Hypothalamus (tissue), 51 donors: ENCODE measurements at regions not wholly inside any gene's neighbourhood (a gene's known extent, or its start where the extent isn't known, plus 50 kb on each side); places are given as distances from the start of the nearest gene placed in this dataset.

Experiments
- DNase-seq, 51 donors: peaks; one replicate each; lab custom pipeline; 2025; lab: John Stamatoyannopoulos, UW

DNA sequence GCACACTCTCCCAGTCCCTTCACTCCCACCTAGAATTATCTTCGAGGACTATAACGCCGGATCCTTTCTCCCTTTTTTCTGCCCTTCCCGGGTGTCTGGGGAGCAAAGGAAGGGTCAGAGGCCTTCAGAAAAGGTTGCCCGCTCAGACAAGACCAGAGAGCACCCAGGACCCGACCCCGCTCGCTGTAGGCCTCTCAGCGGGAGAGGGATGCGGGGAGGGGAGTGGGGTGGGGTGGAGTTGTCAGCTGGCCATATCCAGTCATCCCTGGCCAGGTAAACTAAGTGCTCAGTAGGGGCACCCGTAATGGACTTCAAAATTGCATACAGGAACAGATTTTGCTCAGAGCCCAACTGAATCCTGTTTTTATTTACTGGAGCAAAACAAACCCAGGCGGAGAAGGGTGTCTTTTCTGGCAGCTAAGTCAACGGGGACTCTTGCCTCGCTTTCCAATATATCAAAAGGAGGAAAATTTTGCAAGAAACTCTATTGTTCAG lies 65.0 kb downstream of the NOL4 start:
- DNase-seq, result peak in 16 of 51 donors; percentile 1 to 58 (median 22)

DNA sequence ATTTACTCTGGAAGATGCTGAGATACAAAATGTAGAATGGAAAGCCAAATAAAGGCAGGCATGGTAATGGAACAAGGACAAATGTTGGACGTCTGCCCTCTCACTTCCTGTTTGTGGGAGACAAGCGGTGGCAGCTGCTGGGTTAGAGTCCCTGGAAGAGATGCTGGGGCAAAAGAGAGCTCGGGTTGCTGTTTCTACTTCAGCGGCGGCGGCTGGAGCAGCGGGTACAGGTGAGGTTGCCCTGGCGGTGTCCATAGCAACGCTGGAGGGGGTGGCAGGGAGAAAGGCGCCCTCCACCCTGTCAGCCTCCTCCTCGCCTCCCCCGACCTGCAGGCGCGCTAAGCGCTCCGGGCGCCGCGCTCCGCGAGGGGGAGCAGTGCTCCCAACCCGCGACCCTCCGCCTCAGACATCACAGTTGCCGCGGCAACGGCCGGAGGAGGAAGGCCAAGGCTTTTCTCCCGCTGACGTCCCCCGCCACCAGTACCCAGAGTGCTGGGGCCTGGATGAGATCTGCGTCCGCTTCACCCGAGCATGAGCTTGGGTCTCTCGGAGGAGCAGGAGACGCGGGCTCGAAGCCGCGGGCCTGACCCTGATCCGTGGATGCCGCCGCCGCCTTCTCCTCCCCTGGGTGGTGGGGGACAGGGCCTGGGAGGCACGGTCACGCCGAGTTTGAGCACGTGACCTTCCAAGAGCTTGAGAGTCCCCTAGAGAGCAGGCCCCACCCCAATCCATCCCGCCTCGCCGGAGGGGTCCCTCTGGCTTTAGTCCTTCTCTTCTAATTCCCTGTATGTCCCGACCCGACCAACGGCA lies 65.6 kb downstream of the NOL4 start:
- DNase-seq, result peak; percentile 20 to 91 (median 67)

DNA sequence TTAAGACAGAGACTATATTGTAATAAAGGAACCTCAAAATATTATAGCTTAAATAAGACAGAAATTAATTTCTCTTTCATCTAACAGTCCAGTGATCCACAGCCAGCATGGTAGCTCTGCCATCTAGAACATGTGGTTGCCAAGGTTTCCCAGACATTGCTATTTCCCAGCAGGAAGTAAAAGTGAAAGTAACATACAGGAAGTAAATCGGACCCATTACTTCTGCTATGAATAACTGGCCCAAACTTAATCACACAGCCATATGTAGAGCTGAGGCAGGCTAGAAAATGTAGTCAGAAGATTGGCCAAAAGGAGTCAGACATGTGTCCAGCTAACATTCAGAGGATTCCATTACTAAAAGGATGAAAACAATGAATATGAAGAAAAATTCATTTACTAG lies 71.0 kb downstream of the NOL4 start:
- no peak for DNase-seq

DNA sequence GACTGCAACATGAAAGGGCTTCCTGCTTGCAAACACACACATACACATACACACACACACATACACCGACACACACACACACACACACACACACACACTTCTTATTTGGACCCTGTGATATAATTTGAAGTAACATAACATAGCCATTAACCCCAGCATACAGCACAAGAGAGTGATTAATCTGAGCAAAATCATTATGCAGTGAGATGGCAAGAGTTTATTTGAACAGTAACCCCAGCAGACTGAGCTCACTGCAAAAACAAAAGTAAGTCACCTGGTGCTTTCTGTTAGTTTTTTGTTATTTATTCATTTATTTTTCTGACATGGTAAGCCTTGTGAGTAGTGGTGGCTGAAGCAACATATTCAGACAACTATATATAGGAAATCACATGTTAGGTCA lies 93.7 kb downstream of the NOL4 start:
- DNase-seq, result no peak

DNA sequence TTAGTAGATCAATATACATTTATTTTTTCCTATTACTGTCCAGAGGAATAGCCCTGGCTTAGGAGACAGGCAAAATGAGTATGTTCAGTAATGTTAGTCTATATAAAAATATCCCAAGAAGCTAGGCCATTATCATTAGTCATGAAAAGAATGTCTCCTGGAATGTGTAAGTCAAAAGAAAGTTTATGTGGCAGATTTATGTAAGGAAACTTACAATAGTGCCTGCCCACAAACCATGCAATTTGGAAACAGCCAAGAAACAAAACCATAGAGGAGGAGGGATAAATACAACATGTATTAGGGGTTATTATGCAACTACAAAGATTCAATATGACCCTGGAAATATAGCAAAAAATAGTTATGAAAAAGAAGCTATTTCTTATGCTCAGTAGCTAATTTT lies 96.3 kb downstream of the NOL4 start:
- DNase-seq, result no peak

DNA sequence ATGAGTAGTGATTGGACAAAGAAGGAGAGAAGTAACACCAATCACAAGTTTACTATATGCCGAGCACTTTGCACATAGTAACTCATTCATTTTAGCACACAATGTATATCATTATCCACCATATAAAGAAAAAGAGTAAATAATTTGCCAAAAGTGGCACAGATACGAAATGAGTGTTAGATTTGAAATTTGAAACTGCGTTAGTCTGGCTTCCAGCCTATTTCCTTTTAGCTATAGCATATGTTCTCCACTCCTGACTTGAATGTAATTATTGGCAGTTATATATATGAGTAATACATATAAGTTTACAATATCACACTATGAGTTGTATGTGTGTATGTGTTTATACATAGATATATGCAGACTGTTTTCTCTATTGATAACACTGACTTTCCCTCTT lies 98.6 kb downstream of the NOL4 start:
- DNase-seq, result no peak

DNA sequence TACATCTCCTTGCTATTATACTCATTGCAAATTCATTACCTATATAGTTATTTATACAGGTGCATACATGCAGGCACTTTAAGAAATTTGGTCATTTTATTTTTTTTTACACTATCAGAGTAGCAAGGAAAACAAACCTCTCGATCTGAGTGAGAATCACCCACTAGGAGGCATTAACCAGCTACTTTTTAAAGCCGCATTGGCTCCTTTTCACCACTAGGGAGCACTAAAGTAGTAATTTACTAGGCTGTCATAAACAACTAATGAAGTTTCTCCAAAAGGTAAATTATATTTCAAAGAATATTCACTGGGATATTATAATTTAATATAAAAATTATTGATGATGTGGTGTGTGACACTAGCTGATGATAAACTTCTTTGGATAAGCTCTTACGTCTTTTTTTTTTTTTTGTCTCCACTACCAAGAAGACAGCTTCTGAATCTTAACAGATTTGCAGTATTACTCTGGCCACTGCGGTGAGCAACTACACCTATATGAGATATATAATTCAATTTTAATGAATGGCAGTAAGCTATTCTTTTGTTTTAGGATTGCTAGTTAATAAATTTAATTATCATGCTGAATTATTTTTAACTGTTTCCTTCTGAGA lies 101.9 kb downstream of the NOL4 start:
- peak in 15 of 51 donors; percentile 0 to 50 (median 11) for DNase-seq

DNA sequence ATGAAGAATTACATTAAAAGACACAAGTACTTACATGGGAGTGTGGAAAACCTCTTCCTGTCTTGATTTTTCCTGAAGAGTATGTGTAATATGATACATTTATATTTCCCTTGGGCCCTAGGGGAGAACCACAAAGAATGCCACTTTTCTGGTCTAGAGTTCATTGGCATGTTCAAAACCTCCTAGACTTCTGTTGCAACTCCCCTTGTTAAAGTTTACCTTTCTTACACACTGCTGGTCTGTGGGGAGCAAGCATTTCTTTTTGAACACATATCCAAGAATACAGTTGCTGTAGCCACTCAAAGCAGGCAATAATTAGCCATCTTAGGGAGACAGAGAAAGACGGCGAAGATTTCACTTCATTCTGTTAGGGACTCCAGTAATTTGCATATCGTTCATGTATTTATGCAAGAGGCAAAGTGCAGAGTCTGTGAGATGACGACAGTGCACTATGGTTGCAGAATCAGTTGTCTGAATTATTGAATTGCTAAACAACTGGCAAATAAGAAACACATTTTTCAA lies 103.5 kb downstream of the NOL4 start:
- DNase-seq, result no peak

DNA sequence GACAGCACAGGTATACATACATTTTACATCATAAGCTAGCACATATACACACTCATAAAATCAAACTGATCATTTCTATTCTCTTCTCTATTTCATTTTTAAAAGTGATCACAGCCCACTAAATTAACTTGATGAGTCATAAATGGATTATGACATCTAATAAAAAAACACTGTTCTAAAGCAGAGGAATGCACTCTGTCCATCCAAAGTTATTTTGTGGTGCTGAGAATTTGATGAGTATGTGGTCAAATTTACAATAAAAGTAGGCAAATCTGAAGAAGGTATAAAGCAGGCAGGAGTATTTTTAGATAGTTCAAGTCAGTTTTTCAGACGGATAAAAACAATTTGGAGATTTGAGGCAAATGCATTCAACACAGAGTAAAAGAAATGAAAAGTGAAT lies 104.4 kb downstream of the NOL4 start:
- DNase-seq, result no peak

DNA sequence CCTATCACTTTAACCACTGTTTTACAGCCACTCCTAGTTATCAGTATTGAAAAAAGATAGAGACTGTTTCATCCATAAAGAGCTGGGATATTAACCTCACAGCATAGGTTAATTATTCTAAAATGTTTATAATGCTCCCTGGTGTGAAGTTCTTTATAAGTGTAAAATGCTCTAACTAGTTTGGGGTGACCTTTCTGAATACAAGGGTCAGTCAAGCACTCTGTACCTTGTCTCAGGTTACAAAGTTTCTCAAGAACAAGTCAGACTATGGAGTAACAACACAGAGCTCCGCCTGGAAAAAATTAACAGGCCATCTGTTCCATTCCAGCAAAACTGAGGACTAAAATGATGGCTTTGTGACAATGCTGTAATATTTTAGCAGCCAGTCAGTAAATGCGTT lies 107.4 kb downstream of the NOL4 start:
- no peak for DNase-seq

DNA sequence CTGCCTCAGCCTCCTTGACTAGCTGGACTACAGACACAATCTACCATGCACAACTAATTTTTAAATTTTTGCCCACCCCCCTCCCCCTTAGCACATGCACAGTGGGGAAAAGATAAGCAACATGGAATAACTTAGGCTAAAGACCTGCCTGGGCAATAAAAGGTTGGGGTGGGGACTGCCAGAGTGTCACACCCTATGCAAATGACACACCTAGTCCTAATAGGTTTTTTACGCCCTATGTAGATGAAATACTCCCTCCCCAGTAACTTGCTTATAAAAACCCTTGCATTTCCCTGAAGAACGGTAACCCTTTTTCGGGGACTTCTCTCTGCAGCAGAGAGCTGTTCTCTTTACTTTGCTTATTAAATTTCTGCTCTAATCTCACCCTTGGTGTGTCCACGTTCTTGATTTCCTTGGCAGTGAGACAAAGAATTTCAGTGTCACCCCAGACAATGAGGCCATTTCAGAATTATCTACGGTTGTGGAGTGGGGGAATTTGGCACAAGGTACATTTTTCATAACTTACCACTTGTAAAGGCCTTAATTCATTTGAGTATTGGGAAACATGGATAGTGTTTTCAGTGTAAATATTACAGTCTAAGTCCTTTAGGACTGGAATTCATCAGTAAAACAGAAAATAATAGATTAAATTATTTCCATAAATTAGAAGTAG lies 109.2 kb downstream of the NOL4 start:
- DNase-seq, result no peak

DNA sequence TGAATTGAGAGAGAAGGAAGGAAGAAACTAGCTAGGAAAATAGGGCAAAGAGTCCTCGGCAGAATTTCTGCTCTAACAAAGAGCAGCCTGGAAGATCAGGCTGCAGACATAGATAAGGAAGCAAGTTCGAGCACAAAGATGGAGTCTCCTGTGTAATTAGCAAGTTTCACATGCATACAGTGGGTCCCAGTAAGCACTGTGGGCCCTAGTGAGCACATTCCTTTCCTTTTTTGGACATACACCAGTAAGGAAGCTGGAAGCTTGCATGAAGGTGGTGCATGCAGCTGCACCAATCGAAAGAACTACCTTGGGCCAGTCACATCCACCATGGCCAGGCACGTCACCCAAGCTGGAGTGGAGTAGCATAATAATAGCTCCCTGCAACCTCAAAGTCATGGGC lies 109.7 kb downstream of the NOL4 start:
- no peak for DNase-seq

DNA sequence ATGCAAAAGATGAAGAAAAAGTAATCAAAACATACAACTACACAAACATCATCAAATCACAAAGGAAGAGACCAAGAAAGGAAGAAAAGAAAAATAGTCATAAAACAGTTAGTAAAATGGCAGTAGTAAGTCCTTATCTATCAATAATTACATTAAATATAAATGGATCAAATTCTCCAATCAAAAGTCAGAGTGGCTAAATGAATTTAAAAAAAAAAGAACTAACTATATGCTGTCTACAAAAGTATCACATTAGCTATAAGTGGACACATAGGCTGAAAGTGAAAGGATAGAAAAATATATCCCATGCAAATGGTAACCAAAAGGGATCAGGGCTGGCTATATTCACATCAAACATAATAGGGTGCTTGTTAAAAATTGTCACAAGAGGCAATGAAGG lies 116.5 kb downstream of the NOL4 start:
- no peak for DNase-seq

DNA sequence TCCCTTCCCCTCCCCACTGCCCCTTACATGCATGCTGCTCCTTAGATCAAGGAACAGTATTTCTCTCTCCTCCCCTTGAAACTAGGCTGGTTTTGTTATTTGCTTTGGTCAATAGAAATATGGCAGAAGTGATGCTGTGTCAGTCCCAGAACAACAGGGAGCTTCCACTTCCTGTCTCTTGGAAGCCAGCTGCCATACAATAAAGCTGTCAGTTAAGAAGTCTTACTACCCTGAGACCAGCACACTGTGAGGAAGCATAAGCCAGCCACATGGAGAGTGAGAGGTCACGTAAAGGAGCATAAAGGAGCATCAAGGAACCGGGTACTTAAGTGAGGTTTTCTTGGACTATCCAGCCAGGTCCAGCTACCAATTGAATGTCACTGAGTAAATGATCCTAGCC lies 126.6 kb downstream of the NOL4 start:
- DNase-seq, result no peak

DNA sequence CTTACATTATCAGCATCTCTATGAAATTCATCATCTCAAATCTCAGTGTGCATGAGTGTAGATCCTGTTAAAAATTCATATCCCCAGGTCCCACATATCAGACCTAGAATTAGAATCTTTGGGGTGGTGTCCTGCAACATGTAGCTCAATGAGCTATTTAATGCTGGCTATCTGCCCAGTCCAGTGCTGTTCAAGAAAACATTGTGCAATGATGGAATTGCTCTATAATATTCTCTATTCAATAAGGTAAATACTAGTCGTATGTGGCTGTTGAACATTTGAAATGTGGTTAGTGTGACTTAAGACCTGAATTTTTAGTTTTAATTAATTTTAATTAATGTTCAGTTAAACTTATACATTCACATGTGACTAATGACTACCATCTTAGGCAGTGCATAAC lies 127.4 kb downstream of the NOL4 start:
- no peak for DNase-seq

DNA sequence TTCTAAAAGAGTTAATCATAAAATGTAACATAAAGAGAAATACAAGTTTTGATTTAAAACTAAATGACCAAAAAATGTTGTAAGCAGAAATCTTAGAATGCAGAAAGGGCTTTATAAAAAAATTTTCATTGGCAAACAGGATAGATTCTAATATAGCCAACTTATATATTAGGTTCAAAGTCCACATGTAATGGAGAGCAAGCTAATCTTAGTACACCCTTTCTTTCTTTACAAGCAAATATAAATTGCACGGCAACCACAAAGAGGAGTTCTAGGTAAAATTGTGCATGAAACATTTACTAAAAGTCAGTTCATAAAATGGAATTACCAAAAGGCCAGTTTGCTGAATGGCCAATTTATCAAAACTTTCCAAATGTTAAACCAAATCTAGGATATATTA lies 130.6 kb downstream of the NOL4 start:
- DNase-seq, result no peak

DNA sequence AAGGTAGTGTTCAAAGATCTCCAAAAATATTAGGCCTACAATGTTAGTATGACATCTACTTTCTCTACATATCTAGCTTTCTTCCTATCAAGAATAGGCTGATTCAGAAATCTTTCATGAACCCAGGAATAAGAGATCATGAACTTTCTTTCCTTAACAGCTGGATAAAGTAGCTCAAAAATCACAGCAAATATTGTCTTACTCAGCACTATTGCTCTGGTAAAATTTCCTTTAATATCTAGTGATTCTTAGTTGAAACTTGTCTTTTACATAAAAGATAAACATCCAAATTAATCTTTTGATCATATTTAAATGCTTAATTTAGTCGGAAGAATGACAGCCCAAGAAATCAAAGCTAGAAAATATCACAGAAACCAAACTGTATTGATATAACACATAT lies 131.9 kb downstream of the NOL4 start:
- DNase-seq, result no peak

DNA sequence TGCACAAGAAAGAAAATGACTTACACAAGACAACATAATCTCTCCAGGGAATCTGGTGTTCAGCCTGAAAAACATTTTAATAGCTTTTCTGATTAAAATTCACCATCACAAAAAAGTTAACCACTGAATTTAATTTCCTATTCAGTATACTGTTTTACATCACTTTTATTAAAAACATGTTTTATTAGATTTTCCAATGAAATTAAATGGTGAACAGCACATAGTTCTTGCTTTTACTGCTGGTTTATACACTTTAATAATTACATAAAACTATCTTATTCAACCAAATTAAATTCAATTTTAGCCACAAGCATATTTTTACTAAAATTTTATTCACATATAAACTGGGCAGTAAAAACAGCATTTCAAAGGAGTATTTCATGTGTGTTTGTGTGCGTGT lies 138.3 kb downstream of the NOL4 start:
- DNase-seq, result no peak

DNA sequence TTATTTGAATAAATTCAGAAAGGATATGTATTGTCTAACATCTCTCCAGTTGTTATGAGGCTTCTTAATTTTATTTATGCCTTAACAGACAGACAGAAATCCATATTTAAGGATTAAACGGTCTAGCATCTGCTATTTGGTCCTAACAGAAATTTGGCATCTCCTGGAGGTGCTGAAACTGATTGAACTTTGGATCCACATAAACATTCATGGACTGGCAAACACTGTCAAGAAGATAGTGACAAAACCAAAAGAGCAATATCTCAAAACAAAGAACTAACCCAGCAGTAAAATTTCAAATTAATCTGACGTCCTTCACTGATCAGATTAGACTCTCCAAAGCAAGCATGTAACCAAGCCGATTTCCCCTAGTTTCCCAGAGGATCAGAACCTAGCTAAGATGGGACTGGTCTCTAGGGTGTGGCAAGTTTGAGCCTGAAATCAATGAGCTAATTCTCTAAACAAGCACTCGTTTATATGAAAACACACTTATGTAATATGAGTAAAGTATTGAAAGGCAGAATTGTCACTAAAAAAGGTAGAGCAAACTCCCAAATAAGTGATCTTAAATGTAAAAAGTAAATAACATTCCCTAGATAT lies 139.5 kb downstream of the NOL4 start:
- DNase-seq, result no peak

DNA sequence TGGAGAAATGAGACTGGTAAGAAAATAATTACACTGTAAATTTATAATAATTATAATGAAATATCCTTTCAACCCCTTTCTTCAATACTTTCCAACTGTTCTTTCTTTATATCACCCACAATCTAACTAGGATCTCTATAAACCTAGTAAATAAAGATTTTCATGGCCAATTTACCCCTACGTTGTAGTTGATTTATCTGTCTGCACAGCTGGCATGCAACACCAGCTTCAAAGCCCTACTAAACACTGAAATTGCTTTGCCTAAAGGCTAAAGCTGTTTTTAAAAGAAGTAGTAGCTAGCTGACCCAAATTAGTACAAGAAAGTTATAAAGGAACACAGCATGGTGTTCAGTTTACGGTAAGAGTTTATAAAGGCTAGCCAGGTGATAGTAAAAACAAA lies 140.1 kb downstream of the NOL4 start:
- DNase-seq, result no peak

DNA sequence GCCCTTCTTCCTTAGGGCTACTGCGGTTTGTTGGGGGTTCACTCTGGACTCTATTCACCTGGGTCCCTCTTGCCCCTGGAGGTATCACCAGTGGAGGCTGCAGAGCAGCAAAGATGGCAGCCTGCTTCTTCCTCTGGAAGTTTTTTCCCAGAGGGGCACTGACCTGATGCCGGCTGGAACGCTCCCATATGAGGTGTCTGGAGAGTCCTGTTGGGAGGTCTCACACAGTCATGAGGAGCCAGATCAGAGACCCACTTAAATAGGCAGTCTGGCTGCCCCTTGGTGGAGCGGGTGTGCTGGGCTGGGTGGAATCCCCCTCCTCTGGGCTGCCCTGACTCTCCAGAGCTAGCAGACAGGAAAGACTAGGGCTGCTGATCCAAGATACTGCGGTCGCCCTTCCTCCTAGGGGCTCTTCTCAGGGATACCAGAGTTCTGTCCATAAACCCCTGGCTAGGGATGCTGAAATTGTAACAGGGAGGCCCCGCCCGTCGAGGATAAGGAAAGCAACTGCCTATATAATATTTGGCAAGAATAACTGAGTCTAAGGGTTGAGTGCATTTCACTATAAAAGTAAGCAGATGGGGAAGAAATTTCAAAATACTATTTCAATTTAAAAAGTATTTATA lies 140.7 kb downstream of the NOL4 start:
- no peak for DNase-seq
